Trophoblast cell (in vitro differentiated cells and primary cell): ENCODE measurements at regions not wholly inside any gene's neighbourhood (a gene's known extent, or its start where the extent isn't known, plus 50 kb on each side); places are given as distances from the start of the nearest gene placed in this dataset.

Experiments
- DNase-seq, 2 donors: peaks; one replicate each; pipeline ENCODE4 v3.0.0-alpha.2; 2016
- H2AFZ ChIP-seq: 2 replicates; pipeline ENCODE4 v1.6.1; 2013; ENCODE audit warnings: low read length, moderate library complexity, mild to moderate bottlenecking; ENCODE audit not compliant: insufficient read depth, poor library complexity
- H2AK5ac ChIP-seq: 2 replicates; pipeline ENCODE4 v1.6.1; 2013; ENCODE audit warnings: mild to moderate bottlenecking, low read length
- H2BK120ac ChIP-seq: 2 replicates; pipeline ENCODE4 v1.6.1; 2013; ENCODE audit warnings: low read length, mild to moderate bottlenecking, moderate library complexity; ENCODE audit not compliant: insufficient read depth, poor library complexity
- H2BK12ac ChIP-seq: 2 replicates; pipeline ENCODE4 v1.6.1; 2013; ENCODE audit warnings: mild to moderate bottlenecking, low read length, moderate library complexity
- H2BK5ac ChIP-seq: 2 replicates; pipeline ENCODE4 v1.6.1; 2013; ENCODE audit warnings: low read length, low read depth, moderate library complexity, mild to moderate bottlenecking; ENCODE audit not compliant: poor library complexity
- H3K14ac ChIP-seq: 2 replicates; pipeline ENCODE4 v1.6.1; 2013; ENCODE audit warnings: mild to moderate bottlenecking, low read length
- H3K18ac ChIP-seq: 2 replicates; pipeline ENCODE4 v1.6.1; 2013; ENCODE audit warnings: mild to moderate bottlenecking, low read length
- H3K23ac ChIP-seq: 2 replicates; pipeline ENCODE4 v1.6.1; 2013; ENCODE audit warnings: low read length
- H3K27ac ChIP-seq: 2 replicates; pipeline ENCODE4 v1.5.1; 2013; ENCODE audit warnings: low read depth, mild to moderate bottlenecking, inconsistent platforms, low read length, moderate library complexity
- H3K27me3 ChIP-seq: 2 replicates; pipeline ENCODE4 v1.6.1; 2013; ENCODE audit warnings: inconsistent platforms, mild to moderate bottlenecking, low read length, moderate library complexity; ENCODE audit not compliant: insufficient read depth
- H3K36me3 ChIP-seq, 2 experiments: 1 replicate in 1 of 2; 2 replicates in 1 of 2; pipeline ENCODE4 v1.6.1; 2013; ENCODE audit warnings: low read length in 2 of 2, mild to moderate bottlenecking in 2 of 2, moderate library complexity in 1 of 2; ENCODE audit not compliant: insufficient read depth in 2 of 2, control insufficient read depth in 1 of 2
- H3K4ac ChIP-seq: 2 replicates; pipeline ENCODE4 v1.6.1; 2013; ENCODE audit warnings: low read depth, mild to moderate bottlenecking, low read length, moderate library complexity
- H3K4me1 ChIP-seq, 2 experiments: 1 replicate in 1 of 2; 2 replicates in 1 of 2; pipeline ENCODE4 v1.6.1; 2013; ENCODE audit warnings: low read length in 2 of 2, mild to moderate bottlenecking in 2 of 2, moderate library complexity in 1 of 2; ENCODE audit not compliant: insufficient read depth in 2 of 2, control insufficient read depth in 1 of 2
- H3K4me2 ChIP-seq: 2 replicates; pipeline ENCODE4 v1.6.1; 2013; ENCODE audit warnings: inconsistent platforms, mild to moderate bottlenecking, low read length, moderate library complexity
- H3K4me3 ChIP-seq: 2 replicates; pipeline ENCODE4 v1.5.1; 2013; ENCODE audit warnings: mild to moderate bottlenecking, low read depth, low read length, inconsistent platforms
- H3K79me1 ChIP-seq: one replicate; pipeline ENCODE4 v1.6.1; 2013; ENCODE audit warnings: low read length
- H3K79me2 ChIP-seq: 2 replicates; pipeline ENCODE4 v1.6.1; 2013; ENCODE audit warnings: low read length, mild to moderate bottlenecking; ENCODE audit not compliant: control insufficient read depth, insufficient read depth, poor library complexity
- H3K9ac ChIP-seq: 2 replicates; pipeline ENCODE4 v1.6.1; 2013; ENCODE audit warnings: mild to moderate bottlenecking, low read length
- H3K9me3 ChIP-seq: 2 replicates; pipeline ENCODE4 v1.6.1; 2013; ENCODE audit warnings: low read depth, mild to moderate bottlenecking, control low read depth, inconsistent platforms, low read length; ENCODE audit not compliant: insufficient read depth
- H4K12ac ChIP-seq: 2 replicates; pipeline ENCODE4 v1.6.1; 2013; ENCODE audit warnings: low read depth, mild to moderate bottlenecking, low read length, moderate library complexity
- H4K8ac ChIP-seq: 2 replicates; pipeline ENCODE4 v1.6.1; 2013; ENCODE audit warnings: low read depth, mild to moderate bottlenecking, low read length, moderate library complexity
- H4K91ac ChIP-seq: one replicate; pipeline ENCODE4 v1.6.1; 2013; ENCODE audit warnings: low read depth, mild to moderate bottlenecking, low read length, moderate library complexity
- WGBS: extraction: QIAGEN DNeasy Blood & Tissue Kit; methylation state at CpG from one replicate; pipeline ENCODE4 v1.1.7; 2013; ENCODE audit warnings: missing lambda C conversion rate; ENCODE audit not compliant: insufficient read length, insufficient coverage; ENCODE audit errors: extremely low coverage; 5-methylcytosine and 5-hydroxymethylcytosine counted together

DNA sequence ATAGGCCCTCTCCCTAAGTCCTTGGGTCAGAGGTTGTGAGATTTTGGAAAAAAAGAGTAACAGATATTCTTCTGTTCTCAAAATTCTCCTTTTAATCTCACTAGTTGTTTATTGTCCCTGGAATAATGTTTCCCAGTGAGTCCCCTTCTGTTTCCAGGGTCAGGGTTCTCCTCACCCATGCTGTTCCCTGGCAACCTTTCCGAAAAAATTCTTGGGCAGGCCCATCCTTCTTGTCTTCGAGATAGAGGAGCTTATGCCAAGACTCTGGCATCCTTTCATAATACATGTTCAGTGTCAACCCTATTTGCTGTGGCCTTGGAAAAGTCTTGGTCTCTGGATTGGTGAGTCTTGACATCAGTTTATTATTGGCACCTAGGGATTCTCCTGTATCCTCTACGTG, 212.4 kb upstream of the FAR2 start:
- DNase-seq = no peak
- no peak overlapping the region for H3K27ac ChIP-seq
- H4K8ac ChIP-seq = no peak overlapping the region
- H2AFZ ChIP-seq = no peak overlapping the region
- H2BK5ac ChIP-seq = peak overlapping the region; percentile 31
- no peak overlapping the region for H3K4me3 ChIP-seq
- H3K79me2 ChIP-seq = no peaks in the 10 kb centered on the region
- H3K27me3 ChIP-seq = no peaks in the 10 kb centered on the region
- no CpG with 5 or more reads among the region's 3 CpGs for WGBS
- H3K9ac ChIP-seq = no peak overlapping the region
- H3K18ac ChIP-seq = no peak overlapping the region
- no peak overlapping the region for H2BK120ac ChIP-seq
- no peak overlapping the region for H3K4ac ChIP-seq
- H3K4me2 ChIP-seq = no peak overlapping the region
- H2AK5ac ChIP-seq = no peak overlapping the region
- no peak overlapping the region for H4K91ac ChIP-seq
- no peak overlapping the region for H4K12ac ChIP-seq
- no peak overlapping the region for H3K23ac ChIP-seq
- no peaks in the 10 kb centered on the region for H3K9me3 ChIP-seq
- H3K4me1 ChIP-seq = no peaks in the 10 kb centered on the region
- no peak overlapping the region for H2BK12ac ChIP-seq
- no peaks in the 10 kb centered on the region for H3K36me3 ChIP-seq
- no peaks in the 10 kb centered on the region for H3K79me1 ChIP-seq
- no peak overlapping the region for H3K14ac ChIP-seq

DNA sequence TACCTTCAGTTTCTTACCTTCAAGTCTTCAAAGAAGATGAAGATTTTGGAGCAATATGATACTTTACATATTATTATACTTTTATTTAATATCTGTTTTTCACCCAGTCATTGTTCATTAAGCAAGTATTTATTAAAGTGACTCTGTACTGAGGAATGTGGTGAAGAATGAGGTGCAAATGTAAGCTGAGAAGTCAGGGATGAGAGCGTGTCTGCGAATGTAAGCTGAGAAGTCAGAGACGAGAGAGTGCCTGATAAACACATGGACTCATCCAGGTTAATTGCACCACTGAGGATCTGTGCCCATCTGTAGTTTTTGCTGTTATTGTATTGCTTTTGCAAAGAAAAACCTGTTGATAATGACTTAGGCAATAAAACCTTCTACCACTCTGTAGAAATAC, 211.9 kb upstream of the FAR2 start:
- Histone ChIP-seq H2AFZ (no peak overlapping the region), H3K4me3 (no peak overlapping the region), H2BK120ac (no peak overlapping the region), H4K8ac (no peak overlapping the region), H3K9ac (no peak overlapping the region), H3K27ac (no peak overlapping the region), H3K79me2 (no peaks in the 10 kb centered on the region), H4K12ac (no peak overlapping the region), H4K91ac (no peak overlapping the region), H3K4me1 (no peaks in the 10 kb centered on the region), H2BK12ac (no peak overlapping the region), H2AK5ac (no peak overlapping the region), H2BK5ac (no peak overlapping the region), H3K23ac (no peak overlapping the region), H3K18ac (no peak overlapping the region), H3K14ac (no peak overlapping the region), H3K4ac (no peak overlapping the region), H3K9me3 (no peaks in the 10 kb centered on the region), H3K4me2 (no peak overlapping the region), H3K79me1 (no peaks in the 10 kb centered on the region), H3K36me3 (no peaks in the 10 kb centered on the region), H3K27me3 (no peaks in the 10 kb centered on the region)
- no peak for DNase-seq
- no CpG with 5 or more reads among the region's 3 CpGs for WGBS

DNA sequence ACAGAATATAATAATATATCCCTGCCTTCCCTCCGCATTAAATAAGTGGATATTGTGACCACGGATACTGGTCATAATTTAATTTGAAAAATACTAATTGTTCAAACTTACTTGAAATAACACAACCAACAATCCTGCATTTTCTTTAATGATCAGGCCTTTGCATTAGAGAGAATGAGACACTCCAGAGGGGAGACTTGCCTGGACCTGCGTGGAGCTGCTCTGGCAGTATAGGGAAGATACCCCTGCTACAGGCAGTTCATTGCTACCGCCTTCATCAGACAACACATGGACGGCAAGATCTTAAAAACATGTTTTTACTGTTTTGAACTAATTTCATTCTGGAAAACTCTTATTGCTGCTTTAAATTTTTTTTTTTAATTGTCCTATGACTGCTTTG, 211.0 kb upstream of the FAR2 start:
- Histone ChIP-seq H3K36me3 (no peaks in the 10 kb centered on the region), H4K12ac (no peak overlapping the region), H4K8ac (no peak overlapping the region), H3K27ac (no peak overlapping the region), H3K18ac (no peak overlapping the region), H2BK120ac (peak overlapping the region; percentile 60), H3K4me3 (no peak overlapping the region), H3K23ac (no peak overlapping the region), H2AK5ac (no peak overlapping the region), H3K9ac (no peak overlapping the region), H3K79me1 (no peaks in the 10 kb centered on the region), H3K79me2 (no peaks in the 10 kb centered on the region), H3K4me1 (no peaks in the 10 kb centered on the region), H3K27me3 (no peaks in the 10 kb centered on the region), H3K4me2 (no peak overlapping the region), H3K14ac (no peak overlapping the region), H4K91ac (no peak overlapping the region), H3K9me3 (no peaks in the 10 kb centered on the region), H2BK12ac (no peak overlapping the region), H3K4ac (no peak overlapping the region), H2BK5ac (no peak overlapping the region), H2AFZ (no peak overlapping the region)
- WGBS = no CpG with 5 or more reads among the region's 5 CpGs
- DNase-seq = no peak

DNA sequence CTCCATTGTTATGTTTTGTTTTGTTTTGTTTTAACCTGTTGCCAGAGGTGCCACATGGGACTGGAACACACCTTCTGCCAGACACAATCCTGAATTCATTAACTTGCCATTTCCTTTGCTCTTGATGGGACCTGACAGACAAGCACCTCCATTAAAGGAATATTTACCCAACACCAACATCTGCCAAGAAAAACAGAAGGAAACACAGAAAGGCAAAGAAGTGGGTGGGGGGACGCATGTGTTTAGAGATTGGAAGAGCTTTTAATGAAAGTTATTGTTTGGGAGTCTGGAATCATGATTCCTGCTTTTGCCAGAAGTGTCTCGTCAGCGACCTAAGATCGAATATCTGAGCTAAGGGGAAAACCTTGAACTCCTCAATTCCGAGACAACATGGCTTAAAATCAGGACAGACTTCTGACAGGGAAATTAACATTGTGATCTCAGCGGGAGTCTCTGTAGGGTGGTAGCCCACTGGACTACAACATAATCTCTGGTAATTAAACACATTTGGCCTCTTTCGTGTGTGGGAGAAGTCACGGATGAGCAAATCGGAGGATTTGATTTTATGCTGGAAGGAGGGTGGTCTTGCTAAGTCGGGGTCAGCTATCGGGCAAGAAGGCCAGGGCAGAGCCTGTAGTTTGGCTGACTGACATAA, 210.4 kb upstream of the FAR2 start:
- H3K27ac ChIP-seq = no peak overlapping the region
- H2BK5ac ChIP-seq = no peak overlapping the region

More for the DNA sequence above, 210.4 kb upstream of the FAR2 start:
- H3K14ac ChIP-seq = no peak overlapping the region
- no peaks in the 10 kb centered on the region for H3K79me1 ChIP-seq
- H4K8ac ChIP-seq = no peak overlapping the region
- no peak overlapping the region for H3K18ac ChIP-seq
- H3K4ac ChIP-seq = no peak overlapping the region
- H4K91ac ChIP-seq = no peak overlapping the region
- H3K9ac ChIP-seq = no peak overlapping the region
- no CpG with 5 or more reads among the region's 11 CpGs for WGBS
- peak overlapping the region; percentile 33 for H2BK120ac ChIP-seq
- H3K79me2 ChIP-seq = no peaks in the 10 kb centered on the region
- H3K9me3 ChIP-seq = no peaks in the 10 kb centered on the region
- H3K4me3 ChIP-seq = no peak overlapping the region
- H2AFZ ChIP-seq = no peak overlapping the region
- H3K36me3 ChIP-seq = no peaks in the 10 kb centered on the region
- H2BK12ac ChIP-seq = no peak overlapping the region
- no peaks in the 10 kb centered on the region for H3K27me3 ChIP-seq
- no peak overlapping the region for H2AK5ac ChIP-seq
- no peak overlapping the region for H3K4me2 ChIP-seq
- DNase-seq = no peak
- H3K4me1 ChIP-seq = no peaks in the 10 kb centered on the region
- H4K12ac ChIP-seq = no peak overlapping the region
- no peak overlapping the region for H3K23ac ChIP-seq
